Liver (tissue), 8 donors: ENCODE measurements at regions not wholly inside any gene's neighbourhood (a gene's known extent, or its start where the extent isn't known, plus 50 kb on each side); places are given as distances from the start of the nearest gene placed in this dataset.

Experiments
- DNase-seq: peaks from one replicate; pipeline ENCODE4 v3.0.0-alpha.2; 2017; ENCODE audit warnings: low spot score
- H3K27ac ChIP-seq, 2 donors: one replicate each; pipeline ENCODE4 v1.7.0; 2013; ENCODE audit warnings: inconsistent platforms in 2 of 2, low read length in 2 of 2, control low read depth in 1 of 2, low read depth in 1 of 2, mild to moderate bottlenecking in 1 of 2
- H3K27me3 ChIP-seq, 4 donors: one replicate each; pipeline versions ENCODE4 v1.6.1 to v1.7.0; 2013; ENCODE audit warnings: low read length in 3 of 4, inconsistent platforms in 1 of 4, mild to moderate bottlenecking in 1 of 4, moderate library complexity in 1 of 4; ENCODE audit not compliant: control insufficient read depth in 4 of 4, insufficient read depth in 4 of 4
- H3K36me3 ChIP-seq, 4 donors: one replicate each; pipeline versions ENCODE4 v1.6.1 to v1.7.0; 2013; ENCODE audit warnings: low read length in 3 of 4, mild to moderate bottlenecking in 3 of 4, low read depth in 1 of 4, moderate library complexity in 1 of 4; ENCODE audit not compliant: control insufficient read depth in 4 of 4, insufficient read depth in 3 of 4
- H3K4me1 ChIP-seq, 4 donors: one replicate each; pipeline versions ENCODE4 v1.6.1 to v1.7.0; 2013; ENCODE audit warnings: low read length in 3 of 4, mild to moderate bottlenecking in 3 of 4, moderate library complexity in 1 of 4; ENCODE audit not compliant: control insufficient read depth in 4 of 4, insufficient read depth in 4 of 4
- H3K4me3 ChIP-seq, 3 donors: one replicate each; pipeline versions ENCODE4 v1.6.1 to v1.7.0; 2013; ENCODE audit warnings: low read length in 3 of 3, control low read depth in 1 of 3, low read depth in 1 of 3, mild to moderate bottlenecking in 1 of 3
- H3K9ac ChIP-seq, 2 donors: one replicate each; pipeline ENCODE4 v1.7.0; 2013; ENCODE audit warnings: low read length in 2 of 2, mild to moderate bottlenecking in 2 of 2, moderate library complexity in 2 of 2, control low read depth in 1 of 2, low read depth in 1 of 2
- H3K9me3 ChIP-seq, 4 donors: one replicate each; pipeline versions ENCODE4 v1.6.1 to v1.7.0; 2013; ENCODE audit warnings: low read length in 3 of 4; ENCODE audit not compliant: control insufficient read depth in 4 of 4
- CTCF ChIP-seq: fragments of 150-350 bp; IDR thresholded peaks from 2 replicates; pipeline ENCODE4 v1.5.1; 2017; ENCODE audit warnings: improper control_type of control experiment, low read depth, low read length; ENCODE audit not compliant: missing input control
- EGR1 ChIP-seq, 2 donors: IDR thresholded peaks; 2 replicates each; pipeline ENCODE4 v1.6.1; 2016 to 2018; ENCODE audit warnings: antibody characterized with exemption in 2 of 2, low read depth in 2 of 2
- FOXA1 ChIP-seq: IDR thresholded peaks from 2 replicates; pipeline ENCODE4 v1.6.1; 2016; ENCODE audit warnings: antibody characterized with exemption
- GABPA ChIP-seq, 2 donors: IDR thresholded peaks in 1 of 2; conservative IDR thresholded peaks in 1 of 2; 2 replicates each; pipeline ENCODE4 v1.6.1; 2016; ENCODE audit warnings: antibody characterized with exemption in 2 of 2, mild to moderate bottlenecking in 1 of 2, moderate library complexity in 1 of 2
- HNF4A ChIP-seq, 2 donors: conservative IDR thresholded peaks; 2 replicates each; pipeline ENCODE4 v1.6.1; 2016; ENCODE audit warnings: antibody characterized with exemption in 2 of 2, mild to moderate bottlenecking in 2 of 2
- JUND ChIP-seq, 2 donors: IDR thresholded peaks; 2 replicates each; pipeline ENCODE4 v1.6.1; 2016; ENCODE audit warnings: antibody characterized with exemption in 2 of 2
- NR2F2 ChIP-seq: IDR thresholded peaks from 2 replicates; pipeline ENCODE4 v1.6.1; 2016; ENCODE audit warnings: antibody characterized with exemption
- SP1 ChIP-seq: IDR thresholded peaks from 2 replicates; pipeline ENCODE4 v1.6.1; 2018; ENCODE audit warnings: antibody characterized with exemption, mild to moderate bottlenecking
- ZBTB33 ChIP-seq: IDR thresholded peaks from 2 replicates; pipeline ENCODE4 v1.6.1; 2016; ENCODE audit warnings: antibody characterized with exemption
- WGBS: extraction: QIAGEN DNeasy Blood & Tissue Kit; methylation state at CpG from one replicate; pipeline ENCODE4 v1.1.7; 2013; 5-methylcytosine and 5-hydroxymethylcytosine counted together
- TF ChIP-seq, protein P1 (sequence below): IDR thresholded peaks from 2 replicates; pipeline ENCODE4 v1.6.1; 2016; ENCODE audit warnings: antibody characterized with exemption, mild to moderate bottlenecking
- TF ChIP-seq, protein P2 (sequence below): IDR thresholded peaks from 2 replicates; pipeline ENCODE4 v1.6.1; 2016; ENCODE audit warnings: antibody characterized with exemption
- donor health status: healthy.
- donor health status: healthy.
- donor health status: healthy.
- donor health status: healthy.
- donor health status: healthy.

GRCh38 chr2:145026456-145027455, 506.8 kb upstream of the ZEB2 start:
- H3K9ac ChIP-seq, result no peak overlapping the region
- H3K27ac ChIP-seq, result no peak overlapping the region
- H3K4me1 ChIP-seq, result no peaks in the 10 kb centered on the region
- no peaks in the 10 kb centered on the region for H3K9me3 ChIP-seq
- H3K36me3 ChIP-seq, result no peaks in the 10 kb centered on the region
- WGBS, result 86% methylated on average over 13 of the region's 13 CpGs
- no peak for TF ChIP-seq FOXA1
- TF ChIP-seq ZBTB33, result no peak
- TF ChIP-seq, protein P1, sequence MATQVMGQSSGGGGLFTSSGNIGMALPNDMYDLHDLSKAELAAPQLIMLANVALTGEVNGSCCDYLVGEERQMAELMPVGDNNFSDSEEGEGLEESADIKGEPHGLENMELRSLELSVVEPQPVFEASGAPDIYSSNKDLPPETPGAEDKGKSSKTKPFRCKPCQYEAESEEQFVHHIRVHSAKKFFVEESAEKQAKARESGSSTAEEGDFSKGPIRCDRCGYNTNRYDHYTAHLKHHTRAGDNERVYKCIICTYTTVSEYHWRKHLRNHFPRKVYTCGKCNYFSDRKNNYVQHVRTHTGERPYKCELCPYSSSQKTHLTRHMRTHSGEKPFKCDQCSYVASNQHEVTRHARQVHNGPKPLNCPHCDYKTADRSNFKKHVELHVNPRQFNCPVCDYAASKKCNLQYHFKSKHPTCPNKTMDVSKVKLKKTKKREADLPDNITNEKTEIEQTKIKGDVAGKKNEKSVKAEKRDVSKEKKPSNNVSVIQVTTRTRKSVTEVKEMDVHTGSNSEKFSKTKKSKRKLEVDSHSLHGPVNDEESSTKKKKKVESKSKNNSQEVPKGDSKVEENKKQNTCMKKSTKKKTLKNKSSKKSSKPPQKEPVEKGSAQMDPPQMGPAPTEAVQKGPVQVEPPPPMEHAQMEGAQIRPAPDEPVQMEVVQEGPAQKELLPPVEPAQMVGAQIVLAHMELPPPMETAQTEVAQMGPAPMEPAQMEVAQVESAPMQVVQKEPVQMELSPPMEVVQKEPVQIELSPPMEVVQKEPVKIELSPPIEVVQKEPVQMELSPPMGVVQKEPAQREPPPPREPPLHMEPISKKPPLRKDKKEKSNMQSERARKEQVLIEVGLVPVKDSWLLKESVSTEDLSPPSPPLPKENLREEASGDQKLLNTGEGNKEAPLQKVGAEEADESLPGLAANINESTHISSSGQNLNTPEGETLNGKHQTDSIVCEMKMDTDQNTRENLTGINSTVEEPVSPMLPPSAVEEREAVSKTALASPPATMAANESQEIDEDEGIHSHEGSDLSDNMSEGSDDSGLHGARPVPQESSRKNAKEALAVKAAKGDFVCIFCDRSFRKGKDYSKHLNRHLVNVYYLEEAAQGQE, result no peak
- no peak for TF ChIP-seq NR2F2
- TF ChIP-seq HNF4A (conservative IDR thresholded peaks at IDR 0.05), result no peak
- TF ChIP-seq JUND (IDR thresholded peaks at IDR 0.05), result no peak
- TF ChIP-seq CTCF, result no peak
- TF ChIP-seq GABPA (IDR thresholded peaks at IDR 0.05 in 1 of 2, conservative IDR thresholded peaks at IDR 0.05 in 1 of 2), result no peak
- TF ChIP-seq, protein P2, sequence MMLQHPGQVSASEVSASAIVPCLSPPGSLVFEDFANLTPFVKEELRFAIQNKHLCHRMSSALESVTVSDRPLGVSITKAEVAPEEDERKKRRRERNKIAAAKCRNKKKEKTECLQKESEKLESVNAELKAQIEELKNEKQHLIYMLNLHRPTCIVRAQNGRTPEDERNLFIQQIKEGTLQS, result no peak
- no peak for TF ChIP-seq SP1
- no peak for DNase-seq
- no peaks in the 10 kb centered on the region for H3K27me3 ChIP-seq
- H3K4me3 ChIP-seq, result no peak overlapping the region

DNA sequence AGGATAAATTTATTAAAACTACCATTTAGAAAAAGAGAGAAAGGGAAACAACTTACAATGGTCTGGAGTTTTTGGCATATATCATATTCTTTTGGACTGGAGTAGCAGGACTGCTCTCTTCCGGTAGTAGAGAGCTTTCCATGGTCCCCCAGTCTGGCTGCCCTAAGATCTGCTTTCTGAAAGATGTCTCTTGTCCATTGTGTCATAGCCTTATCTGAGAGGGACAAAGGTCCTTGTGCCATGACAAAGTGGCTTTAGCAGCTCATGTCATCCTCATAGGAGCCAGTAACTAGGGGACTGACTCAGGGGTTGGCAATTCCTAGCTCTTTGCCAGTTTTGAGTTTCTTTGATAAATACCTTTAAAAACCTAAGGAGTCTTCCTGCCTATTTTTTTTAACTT, 505.5 kb upstream of the ZEB2 start:
- Histone ChIP-seq H3K27ac (no peak overlapping the region), H3K27me3 (no peaks in the 10 kb centered on the region), H3K4me3 (no peak overlapping the region), H3K9ac (no peak overlapping the region), H3K4me1 (no peaks in the 10 kb centered on the region), H3K36me3 (no peaks in the 10 kb centered on the region), H3K9me3 (no peaks in the 10 kb centered on the region)
- no peak for DNase-seq
- WGBS, result 93% methylated on average over 1 of the region's 1 CpG
- no peak for TF ChIP-seq EGR1 (IDR thresholded peaks at IDR 0.05; ENCODE audit: low read depth in 2 of 2)
